ENCODE measurements at regions not wholly inside any gene's neighbourhood (a gene's known extent, or its start where the extent isn't known, plus 50 kb on each side); places are given as distances from the start of the nearest gene placed in this dataset.

DNA sequence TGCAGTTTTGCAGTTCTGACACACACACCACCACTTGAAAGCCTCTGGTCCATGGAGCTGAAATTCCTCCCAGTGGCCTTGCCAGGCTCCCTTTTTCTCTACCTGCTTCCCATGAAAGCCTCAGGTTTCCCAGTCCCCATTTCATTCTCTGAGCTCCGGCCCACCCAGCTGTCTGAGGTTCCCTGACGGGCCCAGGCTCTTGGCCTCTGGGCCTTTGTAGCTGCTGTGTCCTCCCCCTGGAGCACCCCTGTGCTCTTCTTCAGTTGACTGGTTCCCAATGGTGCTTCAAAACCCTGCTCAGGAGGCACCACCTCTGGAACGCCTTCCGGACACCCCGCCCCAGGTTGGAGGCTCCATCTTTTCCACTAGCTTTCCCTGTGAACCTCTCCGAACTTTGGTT, 155.9 kb upstream of the SHB start:
- no peak for DNase-seq

DNA sequence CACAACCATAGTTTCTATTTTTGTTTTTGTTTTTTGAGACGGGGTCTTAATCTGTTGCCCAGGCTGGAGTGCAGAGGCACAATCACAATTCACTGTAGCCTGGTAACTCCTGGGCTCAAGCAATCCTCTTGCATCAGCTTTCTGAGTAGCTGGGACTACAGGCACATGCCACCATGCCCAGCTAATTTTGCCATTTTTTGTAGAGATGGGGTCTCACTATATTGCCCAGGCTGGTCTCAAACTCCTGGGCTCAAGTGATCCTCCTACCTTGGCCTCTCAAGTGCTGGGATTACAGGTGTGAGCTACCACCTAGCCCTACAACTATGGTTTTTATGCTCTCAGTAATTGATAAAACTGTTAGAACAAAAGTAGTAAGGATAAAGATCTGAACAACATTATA, 147.5 kb upstream of the SHB start:
- DNase-seq: no peak

DNA sequence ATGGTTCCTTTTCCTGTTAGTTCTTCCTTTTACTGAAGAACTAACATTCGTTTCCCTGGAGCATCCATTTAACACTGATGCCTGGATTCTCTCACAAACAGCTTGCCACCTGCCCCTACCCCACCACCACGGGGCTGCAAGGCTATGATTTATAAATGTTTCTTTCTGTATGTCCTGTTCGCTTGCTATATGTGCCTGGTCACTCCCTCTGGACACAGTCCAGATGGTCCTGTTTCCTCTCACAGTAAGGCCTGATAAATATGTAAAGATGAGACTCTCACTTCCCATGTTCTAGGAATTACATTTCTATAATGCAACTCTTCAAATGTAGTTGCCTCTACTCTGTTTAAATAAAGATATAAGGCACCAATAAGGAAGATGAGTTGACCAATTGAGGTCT, 146.4 kb upstream of the SHB start:
- DNase-seq: no peak

DNA sequence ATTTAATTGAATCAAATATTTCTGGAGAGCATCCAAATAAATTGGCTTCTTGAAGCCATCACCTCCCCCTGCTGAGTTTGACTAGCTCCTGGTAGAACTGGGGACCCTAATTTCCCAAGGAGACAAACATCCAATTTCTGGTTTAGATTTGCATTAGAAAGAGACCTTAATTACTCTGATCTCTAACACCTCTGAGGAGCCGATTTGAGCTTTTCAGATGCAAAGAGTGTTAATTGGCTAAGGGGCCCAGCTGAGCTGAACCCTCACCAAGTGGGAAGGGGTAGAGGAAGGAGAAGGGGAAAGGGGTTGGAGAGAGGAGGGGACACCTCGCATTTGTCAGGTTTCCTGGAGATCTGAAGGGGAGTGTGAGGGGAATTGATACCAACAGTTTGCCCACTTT, 145.4 kb upstream of the SHB start:
- no peak for DNase-seq

DNA sequence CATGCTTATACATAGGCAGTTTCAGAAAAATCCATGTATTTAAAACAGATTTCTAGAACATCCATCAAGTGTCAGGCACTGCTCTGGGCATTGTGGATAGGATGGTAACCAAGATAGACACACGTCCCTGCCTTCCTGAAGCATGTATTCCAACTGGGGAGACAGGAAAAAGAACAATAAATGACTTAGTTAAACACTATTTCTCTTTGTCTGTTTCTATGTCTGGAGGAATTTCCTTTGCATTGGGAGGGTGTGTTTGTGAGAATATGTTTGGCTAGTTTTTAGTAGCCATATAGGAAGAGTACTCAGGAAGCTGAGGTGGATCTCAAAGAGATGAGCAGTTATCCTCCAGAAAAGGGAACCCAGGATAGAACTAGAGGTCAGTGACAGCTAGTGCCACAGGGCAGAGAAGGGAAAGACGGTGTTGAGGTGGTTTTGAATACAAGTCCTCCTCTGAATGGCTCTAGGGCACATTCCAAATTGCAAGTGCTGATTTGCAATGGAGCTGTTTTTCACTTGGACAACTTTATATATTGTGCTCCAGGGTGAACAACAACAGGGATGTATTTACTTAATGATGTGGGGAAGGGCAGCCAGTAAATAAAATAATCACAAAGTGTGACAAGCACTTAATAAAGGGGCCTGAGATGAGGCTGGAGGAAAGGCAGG, 144.7 kb upstream of the SHB start:
- no peak for DNase-seq

DNA sequence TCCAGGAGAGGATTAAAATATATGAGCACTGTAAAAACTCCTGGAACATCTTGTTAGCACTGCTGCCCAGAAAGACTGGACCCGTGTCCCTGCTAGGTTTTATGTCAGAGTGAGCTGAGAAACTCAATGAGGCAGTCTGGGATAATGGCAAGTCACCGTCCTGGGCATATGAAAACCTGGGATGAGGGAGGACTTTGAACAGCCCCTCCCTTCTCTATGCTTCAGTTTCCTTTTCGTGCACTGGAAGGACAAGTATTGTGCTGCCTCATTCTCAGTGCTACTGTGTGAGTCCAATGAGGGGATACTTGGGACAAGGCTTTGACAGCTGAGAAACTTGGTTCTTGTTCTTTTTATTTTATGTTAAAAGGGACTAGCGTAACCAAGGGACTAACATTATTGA, 143.0 kb upstream of the SHB start:
- DNase-seq: no peak

DNA sequence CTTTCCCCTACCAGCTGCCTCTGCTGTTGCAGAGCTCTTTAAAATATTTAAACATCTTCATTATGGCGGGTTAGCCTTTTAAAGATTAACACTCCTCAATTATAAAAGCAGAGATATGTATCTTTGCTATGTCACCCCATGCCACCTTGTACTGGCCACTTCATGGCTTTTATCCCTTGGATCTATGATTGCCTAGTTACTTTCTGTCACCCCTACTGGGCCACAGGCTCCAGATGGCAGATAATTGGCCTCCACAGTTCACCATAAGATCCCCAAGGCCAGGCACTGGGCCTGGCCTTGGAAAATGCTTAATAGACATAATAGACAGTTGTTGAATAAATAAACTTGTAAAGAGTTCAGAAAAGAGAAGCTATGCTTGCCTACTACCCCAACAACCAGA, 142.0 kb upstream of the SHB start:
- no peak for DNase-seq

DNA sequence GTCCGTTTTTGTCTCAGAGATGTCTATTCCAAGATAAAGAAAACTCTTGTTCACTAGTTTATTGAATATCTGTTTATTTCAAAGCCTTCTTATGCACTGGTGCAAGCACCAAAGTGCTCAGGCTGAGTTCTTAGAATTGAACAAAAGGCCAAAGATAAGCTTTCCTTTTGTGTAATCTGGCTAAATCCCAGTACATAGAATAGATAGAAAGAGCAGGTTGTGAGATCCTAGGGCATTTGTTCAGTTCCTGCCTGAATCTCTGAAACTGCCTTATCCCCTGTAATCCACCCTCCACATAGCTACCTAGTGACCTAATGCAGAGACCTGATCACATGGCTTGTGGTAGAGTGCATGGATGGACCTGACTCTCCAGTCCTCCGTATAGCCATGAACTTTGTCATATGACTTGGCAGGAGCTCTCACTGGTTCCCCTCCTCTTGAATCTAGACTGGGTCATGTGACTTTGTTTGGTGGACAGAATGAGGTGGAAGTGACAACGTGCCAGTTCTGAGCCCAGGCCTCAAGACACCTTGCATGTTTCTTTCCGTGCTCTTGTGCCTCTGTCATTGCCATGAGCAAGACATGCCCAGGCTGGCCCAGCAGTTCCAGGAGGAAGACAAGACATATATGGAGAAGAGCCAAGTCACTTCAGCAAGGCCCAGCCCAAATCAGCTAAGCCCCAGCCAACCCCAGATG, 139.3 kb upstream of the SHB start:
- DNase-seq: no peak

DNA sequence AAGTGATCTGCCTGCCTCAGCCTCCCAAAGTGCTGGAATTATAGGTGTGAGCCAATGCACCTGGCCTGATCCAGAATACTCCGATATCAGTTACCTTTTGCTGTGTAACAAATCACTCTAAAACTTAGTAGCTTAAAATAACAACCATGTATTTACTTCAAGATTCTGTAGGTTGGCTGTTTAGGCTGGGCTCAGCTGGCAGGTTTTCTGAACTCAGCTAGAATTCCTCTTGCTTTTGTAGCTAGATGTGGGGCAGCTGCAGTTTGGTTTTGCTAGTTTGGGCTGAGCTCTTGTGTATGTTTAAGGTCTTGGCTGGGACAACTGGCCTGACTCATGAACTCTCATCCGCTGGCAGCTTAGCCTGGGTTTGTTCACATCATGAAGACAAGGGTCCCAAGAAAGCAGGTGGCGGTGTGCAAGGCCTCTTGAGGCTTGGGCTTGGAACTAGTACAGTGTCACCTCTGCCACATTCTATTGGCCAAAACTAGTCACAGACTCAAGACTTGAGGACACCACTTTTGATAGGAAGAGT, 138.3 kb upstream of the SHB start:
- no peak for DNase-seq

DNA sequence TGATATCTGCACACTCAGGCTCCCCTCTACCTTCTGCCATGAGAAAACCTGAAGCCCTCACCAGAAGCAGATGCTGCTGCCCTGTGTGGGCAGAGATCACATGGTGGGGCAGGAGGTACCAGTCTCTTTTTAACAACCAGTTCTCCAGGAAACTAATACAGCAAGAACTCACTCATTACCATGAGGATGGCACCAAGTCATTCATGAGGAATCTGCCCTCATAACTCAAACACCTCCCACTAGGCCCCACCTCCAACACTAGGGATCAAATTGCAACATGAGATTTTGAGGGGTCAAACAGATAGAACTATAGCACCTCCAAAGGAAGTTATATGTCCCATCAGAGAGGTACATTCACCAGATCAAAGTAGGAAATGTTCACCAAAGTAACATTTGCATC, 136.3 kb upstream of the SHB start:
- DNase-seq: no peak

DNA sequence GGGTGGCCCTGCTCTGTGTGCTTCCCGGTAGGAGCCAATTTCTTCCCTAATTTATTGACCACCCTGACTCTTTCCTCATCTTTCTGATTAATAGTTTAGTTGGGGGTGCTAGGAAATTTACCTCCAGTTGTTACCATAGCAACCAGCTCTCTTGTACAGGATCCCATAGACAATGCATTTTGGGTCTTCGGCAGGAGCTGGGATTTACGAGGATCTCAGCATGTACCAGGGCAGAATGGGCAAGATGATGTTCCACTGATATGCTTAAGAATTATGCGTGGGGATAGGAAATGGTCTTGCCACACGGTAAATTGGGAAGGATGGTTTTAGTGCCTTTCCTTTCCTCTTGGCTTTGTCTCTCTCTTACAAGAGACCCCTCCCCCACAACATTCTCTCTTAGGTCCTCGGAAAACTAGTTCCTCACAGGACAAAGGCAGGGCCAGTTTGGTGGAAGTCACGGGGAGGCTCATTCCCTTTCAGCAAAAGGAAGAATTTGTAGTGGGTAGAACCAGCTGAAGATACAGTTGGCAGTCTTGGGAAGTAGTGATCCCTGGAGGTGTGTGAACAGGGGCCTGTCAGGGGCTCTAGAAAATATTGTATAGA, 133.4 kb upstream of the SHB start:
- no peak for DNase-seq

DNA sequence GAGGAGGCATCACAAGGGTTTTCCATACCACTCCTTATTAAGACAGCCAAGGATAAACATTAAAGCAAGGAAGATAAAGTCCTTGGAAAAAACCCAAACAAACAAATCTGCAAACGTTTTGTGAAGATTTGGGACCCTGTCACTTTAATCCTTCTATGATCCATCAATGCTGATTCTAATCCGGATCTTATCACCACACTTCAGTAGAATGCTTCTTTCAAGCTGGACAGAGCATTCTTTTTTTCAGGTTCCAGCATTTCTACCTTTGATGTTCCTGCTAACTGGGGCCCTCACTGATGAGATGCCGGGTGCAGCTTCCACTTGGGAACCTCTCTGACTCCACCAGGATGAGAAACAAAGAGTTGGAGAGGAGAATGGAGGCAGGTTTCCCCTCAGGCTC, 132.8 kb upstream of the SHB start:
- DNase-seq: no peak

DNA sequence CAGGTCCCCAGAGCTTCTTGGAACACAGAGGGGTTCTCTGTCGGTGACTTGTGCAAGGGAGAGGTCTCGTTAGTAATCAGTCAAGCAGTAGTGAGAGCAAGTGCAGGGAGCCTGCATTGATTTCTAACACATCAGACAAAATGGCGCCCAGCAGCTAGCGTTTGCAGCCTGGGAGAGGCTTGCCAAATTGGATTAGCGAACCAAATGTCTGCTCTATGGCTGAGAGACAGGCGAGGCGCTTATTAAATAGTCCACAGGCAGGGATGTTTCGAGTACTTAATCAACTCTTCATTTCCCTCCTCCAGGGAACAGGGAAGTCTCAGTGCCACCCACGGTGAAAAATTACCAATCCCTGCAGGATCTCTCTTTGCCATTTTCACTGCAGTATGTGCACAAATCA, 131.4 kb upstream of the SHB start:
- no peak for DNase-seq

DNA sequence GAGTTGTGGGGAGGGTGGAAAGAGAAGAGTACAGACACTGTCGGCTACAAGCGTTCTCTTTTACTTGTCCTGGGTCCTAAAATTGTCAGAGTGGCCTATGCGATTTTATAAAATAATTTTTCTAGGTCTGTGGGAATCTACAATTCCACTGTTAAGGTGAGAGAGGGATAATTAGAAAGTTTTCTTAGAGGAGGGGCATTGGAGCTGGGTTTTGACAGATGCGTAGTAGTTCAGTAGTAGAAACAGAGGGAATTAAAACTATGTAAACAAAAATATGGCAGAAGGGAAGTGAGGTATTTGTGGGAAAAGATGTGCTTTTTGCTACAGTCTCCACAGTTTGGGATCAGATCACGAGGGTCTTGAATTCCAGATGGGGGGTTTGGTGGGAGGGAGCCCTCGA, 129.1 kb upstream of the SHB start:
- no peak for DNase-seq

DNA sequence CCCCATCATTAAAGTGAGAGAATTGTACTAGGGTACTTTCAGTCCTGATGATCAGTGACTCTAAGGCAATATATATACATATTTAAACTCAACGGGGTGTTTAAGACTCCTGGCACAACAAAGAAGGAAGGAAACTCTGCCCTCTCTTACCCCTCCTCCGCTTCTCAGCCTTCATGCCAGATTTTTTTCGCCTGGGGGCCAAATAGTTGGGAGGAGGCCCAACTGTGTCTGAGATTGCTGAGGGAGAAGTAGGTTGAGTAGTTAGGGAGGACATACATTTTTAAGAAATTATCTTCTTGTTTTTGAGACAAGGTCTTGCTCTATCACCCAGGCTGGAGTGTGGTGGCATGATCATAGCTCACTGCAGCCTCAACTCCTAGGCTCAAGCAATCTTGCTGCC, 127.7 kb upstream of the SHB start:
- DNase-seq: no peak

DNA sequence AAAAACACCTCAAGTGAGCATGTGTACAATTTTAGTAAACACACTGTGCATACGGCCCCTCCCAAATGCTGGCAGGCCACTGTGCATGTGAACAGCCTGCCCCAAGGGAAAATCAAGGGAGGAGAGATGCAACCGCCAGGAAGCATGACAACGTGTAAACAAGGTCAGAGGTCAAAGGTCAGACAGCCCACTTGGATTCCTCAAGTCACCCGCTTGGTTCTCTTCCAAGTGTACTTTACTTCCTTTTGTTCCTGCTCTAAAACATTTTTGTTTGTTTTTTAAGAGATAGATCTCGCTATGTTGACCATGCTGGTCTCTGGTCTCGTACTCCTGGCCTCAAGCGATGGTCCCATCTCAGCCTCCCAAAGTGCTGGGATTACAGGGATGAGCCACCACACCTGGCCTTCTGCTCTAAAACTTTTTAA, 126.7 kb upstream of the SHB start:
- DNase-seq: no peak

DNA sequence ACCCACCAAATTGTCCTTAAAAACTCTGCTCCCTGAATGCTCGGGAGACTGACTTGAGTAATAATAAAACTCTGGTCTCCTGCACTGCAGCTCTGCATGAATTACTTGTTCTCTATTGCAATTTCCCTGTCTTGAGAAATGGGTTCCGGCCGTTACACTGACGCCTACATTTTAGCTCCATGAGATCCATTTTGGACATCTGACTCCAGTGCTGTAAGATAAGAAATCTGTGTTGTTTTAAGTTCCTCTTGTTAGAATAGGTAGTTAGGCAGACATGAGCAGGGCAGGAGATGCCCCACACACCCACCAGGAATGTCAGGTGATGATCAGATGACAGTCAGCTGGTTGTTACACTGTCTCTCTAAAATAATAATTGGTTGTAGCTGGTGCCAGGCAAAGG, 125.8 kb upstream of the SHB start:
- no peak for DNase-seq

DNA sequence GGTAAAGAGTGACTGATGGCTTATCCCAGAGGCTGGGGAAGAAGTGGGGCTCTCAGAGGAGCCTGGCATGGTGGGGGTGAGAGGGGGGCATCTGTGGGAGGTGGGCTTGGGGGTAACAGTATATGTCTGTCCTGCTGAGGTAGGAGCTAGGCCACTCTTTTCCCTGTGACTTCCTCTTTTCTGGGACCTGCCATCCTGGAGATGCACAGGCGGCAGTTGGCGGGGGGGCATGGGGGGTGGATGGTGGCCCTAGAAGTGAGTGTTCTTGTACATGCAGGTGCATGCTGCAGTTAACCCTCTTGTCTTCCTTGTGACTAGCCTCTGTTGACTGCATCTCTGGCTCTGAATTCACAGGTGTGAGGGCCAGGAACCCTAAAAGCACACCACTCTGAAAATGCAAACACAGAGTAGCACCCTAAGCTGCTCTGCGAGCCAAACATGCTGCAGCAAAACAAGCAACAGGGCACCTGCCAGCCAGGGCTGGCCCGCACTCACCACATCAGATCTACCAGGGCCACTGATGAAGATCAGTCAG, 123.8 kb upstream of the SHB start:
- DNase-seq: no peak

DNA sequence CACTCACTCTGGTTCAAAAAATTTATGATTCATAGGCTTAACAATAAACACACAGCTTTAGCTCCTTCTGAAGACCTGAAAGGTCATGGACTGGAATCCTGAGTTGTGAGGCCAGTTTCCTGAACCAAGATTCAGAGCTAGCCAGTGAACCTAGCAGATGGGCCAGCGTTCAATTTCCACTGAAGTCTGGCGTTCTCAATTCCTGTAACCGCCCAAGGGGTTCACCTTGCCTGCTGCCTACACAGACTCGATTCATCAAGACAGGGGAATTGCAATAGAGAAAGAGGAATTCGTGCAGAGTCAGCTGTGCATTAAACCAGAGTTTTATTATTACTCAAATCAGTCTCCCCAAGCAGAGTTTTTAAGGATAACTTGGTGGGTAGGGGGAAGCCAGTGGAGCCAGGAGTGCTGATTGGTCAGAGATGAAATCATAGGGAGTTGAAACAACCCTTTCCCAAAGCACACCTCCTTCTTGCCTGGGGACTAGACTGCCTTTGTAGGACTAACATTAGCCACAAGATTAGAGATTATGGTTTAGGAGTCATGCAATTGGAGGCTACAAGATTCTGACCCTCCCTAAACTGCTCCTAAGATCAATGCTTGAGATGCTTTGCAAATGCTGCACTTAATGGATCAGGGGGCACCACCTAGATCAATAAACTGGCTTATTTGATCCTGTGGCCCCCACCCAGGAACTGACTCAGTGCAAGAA, 117.5 kb upstream of the SHB start:
- no peak for DNase-seq

DNA sequence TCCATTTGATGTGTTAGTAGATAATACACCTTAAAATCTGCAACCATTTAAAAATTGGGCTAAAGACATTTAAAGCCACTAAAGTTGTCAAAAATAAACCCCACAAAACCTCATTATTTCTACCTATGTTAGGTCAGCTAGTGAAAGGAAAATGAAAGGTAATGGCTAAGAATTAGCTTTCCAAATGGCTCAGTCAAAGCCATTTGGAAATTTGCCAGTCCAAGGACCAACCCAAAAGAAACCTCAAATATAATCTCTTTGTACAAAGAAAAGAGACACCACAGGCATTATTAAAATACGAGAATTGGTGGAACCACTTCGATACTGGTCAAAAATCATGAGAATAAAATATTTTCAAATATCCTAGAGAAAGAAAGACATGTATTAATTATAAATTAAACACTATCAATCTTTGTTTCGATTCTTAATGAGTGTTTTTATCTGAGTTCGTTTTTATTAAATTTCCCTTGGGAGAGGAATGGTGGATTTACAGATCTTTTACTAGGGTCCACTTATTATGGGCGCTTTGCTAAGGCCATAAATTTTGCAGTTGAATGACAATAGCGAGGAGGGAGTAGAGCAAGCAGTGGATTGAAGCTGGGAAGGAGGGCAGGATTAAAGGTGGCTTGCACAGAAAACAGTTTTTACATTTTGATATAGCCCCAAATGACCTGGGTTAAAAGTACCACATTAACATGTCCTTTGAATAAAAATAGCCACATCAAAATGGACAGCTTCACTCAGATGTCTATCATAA, 116.8 kb upstream of the SHB start:
- DNase-seq: no peak

DNA sequence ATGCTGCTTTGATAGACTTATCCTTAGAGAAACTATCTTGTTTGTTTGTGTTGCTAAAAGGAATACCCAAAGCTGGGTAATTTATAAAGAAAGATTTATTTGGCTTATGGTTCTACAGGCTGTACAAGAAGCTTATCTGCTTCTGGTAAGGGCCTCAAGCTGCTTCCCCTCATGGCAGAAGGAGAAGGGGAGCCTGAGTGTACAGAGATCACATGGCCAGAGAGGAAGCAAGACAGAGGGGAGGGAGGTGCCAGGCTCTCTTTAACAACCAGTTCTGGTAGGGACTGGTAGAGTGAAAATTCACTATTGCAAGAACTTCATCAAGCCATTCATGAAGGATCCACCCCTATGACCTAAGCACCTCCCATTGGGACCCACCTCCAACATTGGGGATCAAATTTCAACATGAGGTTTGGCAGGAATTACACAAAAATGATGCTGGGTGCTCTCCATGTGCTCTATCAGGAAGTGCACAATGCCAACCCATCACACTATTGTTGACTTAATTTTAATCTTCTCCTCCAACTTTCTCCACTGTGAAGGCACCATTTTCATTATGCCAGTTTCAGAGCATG, 115.1 kb upstream of the SHB start:
- no peak for DNase-seq

DNA sequence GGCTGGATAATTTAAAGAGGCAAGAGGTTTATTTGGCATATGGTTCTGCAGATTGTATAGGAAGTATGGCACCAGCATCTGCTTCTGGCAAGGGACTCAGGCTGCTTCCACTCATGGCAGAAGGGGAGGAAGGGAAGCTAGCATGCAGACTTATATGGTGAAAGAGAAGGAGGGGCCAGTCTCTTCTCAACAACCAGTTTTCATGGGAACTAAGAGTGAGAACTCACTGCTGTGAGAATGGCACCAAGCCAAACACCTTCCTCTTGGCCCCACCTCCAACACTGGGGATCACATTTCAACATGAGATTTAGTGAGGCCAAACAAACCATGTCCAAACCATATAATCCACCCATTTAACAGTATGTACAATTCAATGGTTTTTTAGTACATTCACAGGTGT, 113.3 kb upstream of the SHB start:
- DNase-seq: no peak
